ENCODE measurements at regions not wholly inside any gene's neighbourhood (a gene's known extent, or its start where the extent isn't known, plus 50 kb on each side); places are given as distances from the start of the nearest gene placed in this dataset.

DNA sequence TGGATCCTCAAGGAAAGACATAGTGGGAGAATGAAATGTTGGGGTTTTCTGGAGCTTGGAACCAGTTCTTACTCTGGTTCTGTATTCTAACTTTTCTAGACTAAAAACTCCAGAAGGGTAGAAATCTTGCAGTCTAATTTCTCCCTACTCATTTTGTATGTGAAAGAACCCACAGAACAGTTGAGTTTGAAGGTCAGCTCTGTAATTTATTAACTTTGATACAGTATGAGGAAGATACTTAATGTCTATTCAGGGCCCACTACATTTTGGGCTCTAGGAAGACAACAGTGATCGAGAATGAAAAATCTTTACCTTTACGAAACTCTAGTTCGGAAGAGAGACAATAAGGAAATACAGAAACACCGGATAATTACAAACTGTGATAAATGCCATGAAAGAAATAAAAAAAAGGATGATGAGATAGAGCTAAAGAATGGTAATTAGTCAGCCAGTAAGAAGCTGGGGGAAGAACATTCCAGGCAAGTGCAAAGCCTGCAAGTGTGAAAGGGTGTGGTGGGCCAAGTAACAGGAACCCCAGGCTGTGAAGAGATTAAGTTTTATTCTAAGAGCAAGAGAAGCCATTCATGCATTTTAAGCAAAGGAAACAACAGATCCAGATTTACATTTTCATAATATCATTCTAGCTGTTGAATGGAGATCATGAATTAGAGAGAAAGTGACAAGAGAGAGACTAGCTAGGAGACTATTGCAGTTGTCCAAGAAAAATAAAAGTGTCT, 159.9 kb upstream of the HMCN1 start:
- DNase-seq: no peak

DNA sequence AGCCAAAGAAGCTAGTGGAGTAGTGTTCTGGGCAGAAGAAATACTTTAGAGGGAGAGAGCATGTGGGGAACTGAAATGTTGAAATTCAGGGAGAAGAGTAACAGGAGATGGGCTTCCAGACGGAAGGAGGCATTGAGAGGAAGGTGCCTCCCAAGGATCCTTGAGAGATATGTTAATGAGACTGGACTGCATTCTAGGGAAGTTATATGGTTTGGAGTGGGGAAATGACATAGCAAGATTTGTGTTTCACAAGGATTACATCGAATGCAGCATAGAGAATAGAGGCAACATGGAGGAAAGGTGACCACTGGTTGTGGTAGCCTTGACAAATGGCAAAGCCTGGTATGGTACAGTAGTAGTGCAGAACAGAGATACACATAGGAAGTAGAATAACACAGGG, 160.5 kb upstream of the HMCN1 start:
- DNase-seq: no peak

DNA sequence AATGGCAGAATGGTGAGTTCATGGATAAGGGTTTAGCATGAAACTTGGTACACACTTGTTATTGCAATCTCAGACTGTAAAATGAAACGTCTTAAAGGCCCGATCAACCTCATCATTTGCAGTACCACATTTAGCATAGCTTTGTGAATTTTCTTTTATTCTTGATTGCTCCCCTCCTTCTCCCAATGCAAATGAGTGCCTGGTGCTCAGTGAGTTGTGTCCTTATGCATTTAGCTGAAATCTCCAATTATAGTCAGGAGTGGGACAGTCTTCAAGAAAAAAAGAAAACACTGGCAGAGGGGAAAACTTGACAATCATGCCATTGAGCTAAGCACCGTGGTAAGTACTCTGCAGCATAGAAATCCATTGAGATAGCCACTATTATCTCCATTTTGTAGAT, 161.0 kb upstream of the HMCN1 start:
- DNase-seq: no peak

GRCh38 chr1:185570962-185571361, 163.2 kb upstream of the HMCN1 start:
- DNase-seq: no peak

GRCh38 chr1:185568155-185569123, 165.8 kb upstream of the HMCN1 start:
- DNase-seq: no peak

- DNase-seq: no peak
Measured at GRCh38 chr1:185567440-185567839, 166.8 kb upstream of the HMCN1 start.

GRCh38 chr1:185566995-185567394, 167.2 kb upstream of the HMCN1 start:
- DNase-seq: peak in 1 of 2 experiments; percentile 42

- no peak for DNase-seq
Measured at GRCh38 chr1:185565302-185565701, 168.9 kb upstream of the HMCN1 start.

GRCh38 chr1:185564816-185565215, 169.4 kb upstream of the HMCN1 start:
- no peak for DNase-seq

GRCh38 chr1:185562461-185563359, 171.5 kb upstream of the HMCN1 start:
- no peak for DNase-seq

- DNase-seq: no peak
Measured at GRCh38 chr1:185561629-185562028, 172.6 kb upstream of the HMCN1 start.

- DNase-seq: no peak
Measured at GRCh38 chr1:185560760-185561159, 173.4 kb upstream of the HMCN1 start.

- DNase-seq: peak; percentile 3 to 16
Measured at GRCh38 chr1:185559684-185560331, 174.4 kb upstream of the HMCN1 start.

DNA sequence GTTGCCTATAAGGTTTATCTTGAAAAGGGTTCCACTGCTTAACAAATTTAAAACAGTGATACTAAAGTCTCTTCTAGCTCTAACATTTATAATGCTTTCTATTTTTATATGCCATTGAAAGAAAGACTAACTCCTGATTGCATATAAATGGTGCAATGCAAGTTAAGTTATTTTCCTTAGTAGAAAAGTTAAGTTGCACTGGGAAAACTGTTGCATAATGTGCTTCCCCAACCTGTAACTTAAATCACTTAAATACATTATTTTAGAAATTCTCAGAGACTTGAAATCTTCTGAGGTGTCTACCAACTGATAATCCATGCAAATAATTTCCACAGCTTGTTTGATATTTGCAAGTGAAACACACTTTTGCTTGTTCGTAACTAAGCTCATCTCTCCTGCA, 175.0 kb upstream of the HMCN1 start:
- no peak for DNase-seq

GRCh38 chr1:185556561-185556960, 177.6 kb upstream of the HMCN1 start:
- no peak for DNase-seq

DNA sequence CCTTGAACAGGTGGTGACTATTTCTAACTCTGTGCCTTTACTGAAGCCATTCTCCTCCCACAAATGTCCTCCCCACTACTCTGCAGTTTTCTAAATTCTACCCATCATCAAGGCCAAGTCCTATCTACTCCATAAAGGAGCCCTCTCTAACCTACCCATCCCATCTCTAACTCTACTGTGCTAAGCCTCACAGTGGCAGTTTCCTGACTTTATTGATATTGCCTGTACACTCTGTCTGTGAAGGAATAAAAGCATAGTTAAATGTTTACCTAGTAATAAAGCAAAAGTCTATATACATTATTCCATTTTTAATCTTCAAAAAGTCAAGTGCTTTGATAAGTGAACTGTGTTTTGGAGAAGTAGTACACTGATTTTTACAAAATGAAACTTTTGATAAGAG, 178.4 kb upstream of the HMCN1 start:
- DNase-seq: no peak

GRCh38 chr1:185551008-185551407, 183.2 kb upstream of the HMCN1 start:
- DNase-seq: no peak

- no peak for DNase-seq
Measured at GRCh38 chr1:185549906-185550305, 184.3 kb upstream of the HMCN1 start.

GRCh38 chr1:185546029-185546428, 188.2 kb upstream of the HMCN1 start:
- no peak for DNase-seq

- DNase-seq: no peak
Measured at GRCh38 chr1:185541871-185542301, 192.3 kb upstream of the HMCN1 start.

DNA sequence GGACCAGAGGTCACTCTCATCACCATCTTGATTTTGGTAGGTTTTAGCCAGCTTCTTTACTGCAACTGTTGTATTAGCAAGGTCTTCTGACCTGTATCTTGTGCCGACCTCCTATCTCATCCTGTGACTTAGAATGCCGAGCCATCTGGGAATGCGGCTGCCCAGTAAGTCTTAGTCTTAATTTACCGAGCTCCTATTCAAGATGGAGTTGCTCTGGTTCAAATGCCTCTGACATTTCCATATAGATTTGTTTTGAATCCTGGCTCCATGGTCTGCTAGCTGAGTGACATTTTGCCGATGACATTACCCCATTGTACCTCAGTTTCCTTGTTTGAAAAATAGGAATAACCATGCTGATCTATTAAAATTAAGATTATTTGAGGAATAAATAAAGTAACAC, 193.9 kb upstream of the HMCN1 start:
- DNase-seq: no peak

DNA sequence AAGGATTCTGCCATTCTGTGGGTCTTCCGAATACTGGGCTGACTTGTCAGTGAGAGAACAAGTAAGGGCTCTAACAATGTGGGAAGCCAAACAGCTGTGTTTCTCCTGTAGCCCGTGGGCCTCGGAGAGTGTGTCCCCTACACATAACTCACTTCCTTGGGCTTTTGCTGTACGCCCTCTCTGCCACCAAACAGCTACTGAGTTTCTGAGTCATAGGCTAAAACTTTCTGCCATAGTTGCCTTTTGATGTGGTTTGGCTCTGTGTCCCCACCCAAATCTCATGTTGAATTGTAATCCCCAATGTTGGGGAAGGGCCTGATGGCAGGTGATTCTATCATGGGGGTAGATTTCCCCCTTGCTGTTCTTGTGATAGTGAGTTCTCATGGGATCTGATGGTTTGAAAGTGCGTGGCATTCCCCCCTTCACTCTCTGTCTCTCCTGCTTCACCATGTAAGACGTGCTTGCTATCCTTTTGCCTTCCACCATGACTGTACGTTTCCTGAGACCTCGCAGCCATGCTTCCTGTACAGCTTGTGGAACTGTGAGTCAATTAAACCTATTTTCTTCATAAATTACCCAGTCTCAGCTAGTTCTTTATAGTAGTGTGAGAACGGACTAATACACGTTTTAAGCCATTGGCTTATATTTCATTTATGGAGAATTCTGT, 194.8 kb upstream of the HMCN1 start:
- DNase-seq: peak in 1 of 2 experiments; percentile 12

All from stimulated activated CD4-positive, alpha-beta T cell treated with anti-CD3 and anti-CD28 coated beads, Interleukin-4, amount 100 ng/mL, for 4 hours (primary cell).